Endothelial cell of hepatic sinusoid (primary cell): ENCODE measurements at regions not wholly inside any gene's neighbourhood (a gene's known extent, or its start where the extent isn't known, plus 50 kb on each side); places are given as distances from the start of the nearest gene placed in this dataset.

Experiments
- in situ Hi-C: cut with HindIII; loops from 2 replicates; pipeline ENCODE4 v1.10.0; 2017; ENCODE audit warnings: low sequenced_read_pairs

- in situ Hi-C loops, result no loop called here
Observed at GRCh38 chr6:40973304-40973703, 65.7 kb downstream of the UNC5CL start.

GRCh38 chr6:40972814-40973213 lies 66.2 kb downstream of the UNC5CL start:
- in situ Hi-C loops, result no loop called here

- in situ Hi-C loops, result no loop called here
Observed at GRCh38 chr6:40972190-40972589, 66.8 kb downstream of the UNC5CL start.

- in situ Hi-C loops, result no loop called here
Observed at GRCh38 chr6:40968620-40969164, 70.3 kb downstream of the UNC5CL start.

- in situ Hi-C loops, result no loop called here
Observed at GRCh38 chr6:40966860-40967259, 72.2 kb downstream of the UNC5CL start.

GRCh38 chr6:40965046-40965445 lies 74.0 kb downstream of the UNC5CL start:
- in situ Hi-C loops, result no loop called here

- in situ Hi-C loops, result no loop called here
Observed at GRCh38 chr6:40963019-40963418, 76.0 kb downstream of the UNC5CL start.

GRCh38 chr6:40962241-40962640 lies 76.8 kb downstream of the UNC5CL start:
- in situ Hi-C loops, result no loop called here

- in situ Hi-C loops, result no loop called here
Observed at GRCh38 chr6:40961831-40962230, 77.2 kb downstream of the UNC5CL start.

- in situ Hi-C loops, result no loop called here
Observed at GRCh38 chr6:40960742-40961430, 78.1 kb downstream of the UNC5CL start.

GRCh38 chr6:40959781-40960327 lies 79.2 kb downstream of the UNC5CL start:
- in situ Hi-C loops, result no loop called here

GRCh38 chr6:40958738-40959137 lies 80.3 kb downstream of the UNC5CL start:
- in situ Hi-C loops, result no loop called here

GRCh38 chr6:40957616-40958492 lies 81.2 kb downstream of the UNC5CL start:
- in situ Hi-C loops, result no loop called here

- in situ Hi-C loops, result no loop called here
Observed at GRCh38 chr6:40956936-40957335, 82.1 kb downstream of the UNC5CL start.

- in situ Hi-C loops, result no loop called here
Observed at GRCh38 chr6:40955178-40955545, 83.9 kb downstream of the UNC5CL start.

GRCh38 chr6:40954446-40955177 lies 84.4 kb downstream of the UNC5CL start:
- in situ Hi-C loops, result no loop called here

GRCh38 chr6:40953486-40953885 lies 85.5 kb downstream of the UNC5CL start:
- in situ Hi-C loops, result no loop called here

GRCh38 chr6:40950986-40951698 lies 87.9 kb downstream of the UNC5CL start:
- in situ Hi-C loops, result no loop called here

- in situ Hi-C loops, result no loop called here
Observed at GRCh38 chr6:40948570-40948969, 90.5 kb downstream of the UNC5CL start.

GRCh38 chr6:40947876-40948526 lies 91.0 kb downstream of the UNC5CL start:
- in situ Hi-C loops, result no loop called here
